ENCODE measurements at regions not wholly inside any gene's neighbourhood (a gene's known extent, or its start where the extent isn't known, plus 50 kb on each side); places are given as distances from the start of the nearest gene placed in this dataset.

DNA sequence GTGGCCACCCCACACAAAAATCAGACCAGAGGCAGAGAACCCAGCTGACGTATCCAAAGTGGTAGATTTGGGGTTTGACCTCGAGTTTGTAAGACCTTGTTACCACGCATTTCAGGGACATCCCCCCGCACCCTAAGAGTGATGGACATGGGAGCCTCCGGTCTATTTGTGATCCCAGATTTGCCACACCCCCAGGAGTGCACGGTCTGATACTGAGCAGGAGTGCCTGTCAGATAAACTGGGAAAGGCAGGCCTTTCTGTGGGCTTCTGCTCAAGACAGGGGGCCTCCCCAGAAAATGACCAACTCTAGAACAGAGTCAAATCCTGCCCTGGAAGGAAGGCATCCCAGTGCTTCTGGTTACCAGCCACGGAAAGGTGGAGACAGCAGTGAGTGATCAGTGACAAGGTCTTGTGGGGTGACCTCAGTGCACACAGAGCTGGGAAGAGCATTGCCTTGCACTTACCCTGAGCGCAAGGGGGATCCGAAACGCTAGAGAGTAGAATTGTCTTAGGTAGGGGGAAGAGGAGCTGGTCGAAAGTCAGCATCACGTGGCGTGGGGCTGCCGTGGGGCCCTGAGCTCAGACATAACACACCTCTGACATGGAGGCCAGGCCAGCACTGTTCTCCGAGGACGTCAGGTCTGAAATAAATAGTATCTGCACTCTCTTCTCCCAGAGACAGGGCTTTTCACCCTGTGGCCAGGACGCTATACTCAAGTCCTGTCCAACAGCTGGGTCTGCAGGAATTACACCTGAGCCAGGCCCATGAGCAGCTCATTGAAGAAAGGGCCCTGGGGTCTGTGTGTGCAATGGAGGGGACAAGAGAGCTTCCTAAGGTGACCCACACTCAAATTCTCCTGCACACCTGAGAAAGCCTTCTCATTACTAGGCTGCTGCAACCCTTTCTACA lies 242.4 kb upstream of the SALL3 start:
- no peak for DNase-seq (ENCODE audit: low read depth in 2 of 2)

DNA sequence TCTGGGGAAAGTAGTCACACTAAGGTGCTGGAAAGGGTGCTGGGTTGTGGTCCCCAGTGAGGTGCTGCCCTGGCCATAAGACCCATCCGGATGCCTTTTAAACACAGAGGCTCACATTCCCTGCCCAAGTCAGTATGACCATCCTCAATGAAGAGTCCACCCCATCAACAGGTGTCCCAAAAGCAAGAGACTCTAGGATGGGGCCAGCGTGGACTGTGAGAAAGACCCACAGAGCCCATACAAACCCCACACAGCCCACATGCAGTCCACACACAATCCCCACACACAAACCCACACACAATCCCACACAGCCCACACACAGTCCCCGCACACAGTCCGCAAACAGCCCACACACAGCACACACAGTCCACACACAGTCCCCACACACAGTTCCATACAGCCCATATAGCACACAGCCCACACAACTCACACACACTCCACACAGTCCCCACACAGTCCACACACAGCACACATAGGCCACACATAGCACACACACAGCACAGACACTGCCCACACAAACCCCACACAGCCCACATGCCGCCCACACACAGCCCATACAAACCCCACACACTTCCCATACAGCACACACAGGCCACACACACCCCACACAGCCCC lies 241.4 kb upstream of the SALL3 start:
- DNase-seq (ENCODE audit: low read depth in 2 of 2): no peak

DNA sequence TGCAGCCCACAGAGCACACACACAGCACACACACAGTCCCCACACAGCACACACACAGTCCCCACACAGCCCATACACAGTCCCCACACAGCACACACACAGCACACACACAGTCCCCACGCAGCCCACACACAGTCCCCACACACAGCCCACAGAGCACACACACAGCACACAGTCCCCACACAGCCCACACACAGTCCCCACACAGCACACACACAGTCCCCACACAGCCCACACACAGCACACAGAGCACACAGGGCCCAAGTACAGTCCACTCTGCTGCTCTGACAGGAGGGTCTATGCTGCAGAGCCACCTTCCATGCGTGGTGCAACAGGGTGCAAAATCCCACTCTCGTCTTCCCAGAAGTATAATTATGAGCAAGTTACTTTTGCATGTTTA lies 240.5 kb upstream of the SALL3 start:
- DNase-seq (ENCODE audit: low read depth in 2 of 2): no peak

GRCh38 chr18:78739882-78740677 lies 239.5 kb upstream of the SALL3 start:
- DNase-seq (ENCODE audit: low read depth in 2 of 2): no peak

DNA sequence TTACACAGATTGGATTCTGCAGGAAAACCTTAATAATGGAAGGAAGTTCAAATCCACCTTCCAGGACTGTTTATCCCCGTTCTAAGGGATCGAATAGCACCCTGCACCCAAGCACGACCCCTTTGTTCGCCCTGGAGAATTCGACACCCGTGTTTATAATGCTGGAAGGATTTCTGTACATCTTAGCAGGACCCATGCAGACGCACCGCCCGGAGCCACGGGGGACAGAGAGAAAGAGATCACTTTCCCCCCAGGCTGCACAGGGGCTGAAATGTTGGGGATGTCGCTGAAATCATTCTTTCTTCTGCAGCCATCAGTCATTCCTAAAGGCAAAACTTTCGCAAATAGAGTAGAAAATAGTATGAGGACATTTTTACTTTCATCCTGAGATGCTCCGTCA lies 238.7 kb upstream of the SALL3 start:
- no peak for DNase-seq (ENCODE audit: low read depth in 2 of 2)

GRCh38 chr18:78741381-78742217 lies 238.0 kb upstream of the SALL3 start:
- DNase-seq (ENCODE audit: low read depth in 2 of 2): no peak

DNA sequence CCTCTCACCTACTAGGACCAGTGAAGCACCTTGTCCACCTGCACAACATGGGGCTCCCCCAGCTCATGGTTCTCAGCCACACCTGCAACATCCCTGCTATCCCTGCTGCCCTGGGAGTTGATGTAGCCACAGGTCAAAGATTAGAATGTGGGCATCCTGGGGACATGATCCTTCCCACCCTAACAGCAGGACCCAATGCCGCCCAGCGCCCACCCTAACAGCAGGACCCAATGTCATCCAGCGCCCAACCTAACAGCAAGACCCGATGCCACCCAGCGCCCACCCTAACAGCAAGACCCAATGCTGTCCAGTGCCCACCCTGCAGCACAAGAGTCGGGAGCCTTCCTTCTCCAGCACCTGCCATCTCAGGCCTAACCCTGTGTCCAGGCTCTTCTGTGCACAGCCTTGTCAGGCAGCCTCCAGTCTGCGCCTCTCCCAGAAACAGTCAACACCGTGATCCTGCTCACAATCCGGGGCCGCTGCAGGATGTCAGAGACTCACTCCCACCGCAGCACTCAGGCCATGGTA lies 237.3 kb upstream of the SALL3 start:
- DNase-seq (ENCODE audit: low read depth in 2 of 2): no peak

- no peak for DNase-seq (ENCODE audit: low read depth in 2 of 2)
These were observed 236.5 kb upstream of the SALL3 start for GRCh38 chr18:78743078-78743477.

GRCh38 chr18:78751664-78752063 lies 228.0 kb upstream of the SALL3 start:
- no peak for DNase-seq (ENCODE audit: low read depth in 2 of 2)

DNA sequence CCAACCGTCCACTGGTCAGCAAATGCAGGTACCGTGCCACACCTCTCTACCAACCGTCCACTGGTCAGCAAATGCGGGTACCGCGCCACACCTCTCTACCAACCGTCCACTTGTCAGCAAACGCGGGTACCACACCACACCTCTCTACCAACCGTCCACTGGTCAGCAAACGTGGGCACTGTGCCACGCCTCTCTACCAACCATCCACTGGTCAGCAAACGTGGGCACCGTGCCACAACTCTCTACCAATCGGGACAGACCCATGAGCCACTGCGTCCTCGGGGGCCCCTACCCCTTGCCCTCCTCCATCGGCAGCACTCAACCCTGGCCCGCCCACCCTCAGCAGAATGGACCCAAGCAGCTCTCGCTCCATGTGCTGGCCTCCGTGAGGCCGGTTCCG lies 226.4 kb upstream of the SALL3 start:
- DNase-seq (ENCODE audit: low read depth in 2 of 2): no peak

DNA sequence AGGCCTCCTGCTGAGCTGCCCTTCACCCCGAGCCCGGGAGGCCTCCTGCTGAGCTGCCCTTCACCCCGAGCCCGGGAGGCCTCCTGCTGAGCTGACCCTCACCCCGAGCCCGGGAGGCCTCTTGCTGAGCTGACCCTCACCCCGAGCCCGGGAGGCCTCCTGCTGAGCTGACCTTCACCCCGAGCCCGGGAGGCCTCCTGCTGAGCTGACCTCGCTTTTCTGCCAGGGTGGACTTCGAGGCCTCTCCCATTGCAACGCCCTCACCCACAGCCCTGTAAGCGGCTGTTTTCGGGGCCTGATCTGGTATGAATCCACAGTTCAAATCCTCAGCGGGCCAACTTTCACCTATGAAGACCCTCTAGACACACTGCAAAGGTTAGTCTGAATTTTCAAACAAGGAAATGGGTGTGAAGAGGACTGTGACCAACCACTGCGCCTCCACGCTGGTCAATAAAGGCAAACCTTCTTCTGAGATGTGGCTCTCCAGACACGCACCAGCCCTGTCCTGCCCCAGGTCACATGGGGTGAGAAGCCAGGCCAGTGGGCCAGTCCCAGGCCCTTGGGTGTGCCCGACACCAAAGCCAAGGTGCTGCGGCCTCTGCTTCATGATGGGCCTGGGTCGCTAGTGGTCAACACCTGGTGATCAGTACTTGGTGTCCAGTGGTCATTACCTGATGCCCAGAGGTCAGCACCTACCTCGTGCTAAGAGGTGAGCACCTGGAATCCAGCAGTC lies 225.1 kb upstream of the SALL3 start:
- DNase-seq (ENCODE audit: low read depth in 2 of 2): no peak

DNA sequence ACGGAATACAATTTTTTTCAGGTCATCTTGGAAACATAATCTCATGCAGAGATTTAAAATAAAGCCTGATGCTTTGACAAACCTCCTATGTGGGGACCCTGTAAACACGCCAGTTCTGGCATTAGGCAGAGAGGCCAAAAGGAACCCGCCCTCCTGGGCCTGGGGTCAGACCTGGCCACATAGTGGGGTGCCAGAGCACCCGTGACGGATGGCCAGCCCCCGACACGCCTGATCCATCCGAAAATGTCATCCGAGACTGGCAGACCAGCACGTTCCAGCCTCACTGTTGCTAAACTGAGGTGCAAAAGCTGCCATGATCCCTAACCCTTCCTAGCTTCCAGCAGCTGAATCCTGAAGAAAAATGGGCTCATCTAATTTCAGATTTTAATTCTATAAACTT lies 222.6 kb upstream of the SALL3 start:
- no peak for DNase-seq (ENCODE audit: low read depth in 2 of 2)

- DNase-seq (ENCODE audit: low read depth in 2 of 2): no peak
These were observed 221.1 kb upstream of the SALL3 start for GRCh38 chr18:78758496-78758895.

- no peak for DNase-seq (ENCODE audit: low read depth in 2 of 2)
These were observed 216.9 kb upstream of the SALL3 start for GRCh38 chr18:78762753-78763152.

- DNase-seq (ENCODE audit: low read depth in 2 of 2): no peak
These were observed 215.1 kb upstream of the SALL3 start for GRCh38 chr18:78764544-78764943.

GRCh38 chr18:78765142-78765541 lies 214.5 kb upstream of the SALL3 start:
- no peak for DNase-seq (ENCODE audit: low read depth in 2 of 2)

- no peak for DNase-seq (ENCODE audit: low read depth in 2 of 2)
These were observed 213.9 kb upstream of the SALL3 start for GRCh38 chr18:78765637-78766281.

DNA sequence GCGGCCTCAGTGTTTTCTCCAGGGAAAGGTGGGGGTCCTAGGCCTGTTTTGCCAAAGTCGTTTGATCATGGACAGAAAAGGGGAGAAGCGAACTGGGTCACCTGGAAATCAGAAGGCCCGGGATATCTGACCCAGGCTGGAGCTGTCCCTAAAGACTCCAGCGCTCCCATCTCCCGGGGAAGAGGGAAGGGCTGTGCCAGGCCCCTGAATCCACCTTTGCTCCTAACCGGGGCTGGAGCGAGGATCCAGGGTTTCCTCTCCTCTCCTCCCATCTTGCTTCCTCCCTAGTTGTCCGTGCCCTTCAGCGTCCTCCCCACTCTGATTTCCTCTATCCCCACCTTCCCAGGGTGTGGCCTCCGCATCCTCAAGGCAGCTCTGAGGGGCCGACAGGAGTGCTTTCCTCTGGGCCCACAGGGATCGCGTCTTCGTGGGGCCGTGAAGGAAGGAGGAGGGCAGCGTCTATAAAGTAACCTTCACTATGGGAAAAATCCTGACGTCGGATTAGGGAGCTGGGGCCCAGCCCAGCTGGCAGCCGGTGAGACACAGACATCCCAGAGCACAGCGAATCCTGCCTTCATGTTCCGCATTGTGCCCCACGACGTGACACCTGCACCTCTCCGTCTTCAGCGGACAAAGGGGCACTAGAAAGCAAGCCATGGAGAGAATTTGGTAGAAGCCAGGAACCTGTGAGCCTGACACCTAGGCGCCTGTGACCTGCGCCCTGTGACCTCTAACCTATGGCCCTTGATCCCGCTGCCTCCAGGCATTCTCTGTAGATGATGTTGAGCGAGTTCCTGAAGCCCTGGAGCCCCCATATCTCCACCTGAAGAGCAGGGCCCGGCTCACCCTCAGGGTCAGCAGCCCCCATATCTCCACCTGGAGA lies 212.7 kb upstream of the SALL3 start:
- no peak for DNase-seq (ENCODE audit: low read depth in 2 of 2)

DNA sequence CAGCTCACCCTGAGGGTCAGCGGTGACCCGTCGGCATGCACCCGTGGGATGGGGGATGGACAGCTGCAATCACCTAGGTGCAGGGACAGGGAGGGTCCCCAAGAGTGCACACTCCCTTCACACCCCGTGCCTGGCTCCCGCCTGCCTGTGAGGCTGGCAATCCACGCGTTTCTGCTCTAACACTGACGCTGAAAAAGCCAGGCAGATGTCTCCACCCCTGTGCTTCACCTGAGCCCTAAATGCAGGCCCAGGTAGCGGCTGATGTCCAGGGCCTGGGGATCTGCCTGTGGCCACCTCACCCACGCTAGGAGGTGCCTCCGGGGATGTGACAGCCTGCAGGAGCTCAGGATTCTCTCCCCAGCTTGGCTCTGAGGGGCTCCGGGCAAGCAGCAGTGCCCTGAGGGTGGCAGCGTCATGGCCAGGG lies 212.0 kb upstream of the SALL3 start:
- no peak for DNase-seq (ENCODE audit: low read depth in 2 of 2)

Measured in activated CD4-positive, alpha-beta T cell treated with anti-CD3 and anti-CD28 coated beads for 24 hours (primary cell).